B cell (primary cell): ENCODE measurements at regions not wholly inside any gene's neighbourhood (a gene's known extent, or its start where the extent isn't known, plus 50 kb on each side); places are given as distances from the start of the nearest gene placed in this dataset.

Experiments used
- ATAC-seq: fragments of 200-7000 bp; cut with Tn5 transposase; one replicate; pipeline ENCODE4 v1.10.0; 2021; ENCODE audit warnings: low read depth, mild to moderate bottlenecking, moderate number of reproducible peaks, moderate library complexity
- CTCF ChIA-PET: fragments of 350-600 bp; sonication (Branson Sonifier 250); formaldehyde crosslinking; loops from one replicate; lab custom pipeline; 2021; ENCODE audit warnings: antibody characterized with exemption, inconsistent platforms; lab: Charles Lee
- POLR2A ChIA-PET: fragments of 350-600 bp; sonication (Branson Sonifier 250); formaldehyde crosslinking; loops from one replicate; lab custom pipeline; 2021; ENCODE audit warnings: antibody characterized with exemption; lab: Charles Lee
- DNase-seq: peaks from one replicate; pipeline ENCODE4 v3.0.0; 2013
- H2AFZ ChIP-seq: 2 replicates; pipeline ENCODE4 v1.6.1; 2012; ENCODE audit warnings: mild to moderate bottlenecking, low read depth, low read length; ENCODE audit not compliant: insufficient read depth, poor library complexity, severe bottlenecking
- H3K27ac ChIP-seq, 2 donors: 1 replicate in 1 of 2; 2 replicates in 1 of 2; pipeline ENCODE4 v1.5.1; 2012 to 2013; ENCODE audit warnings: low read length in 2 of 2, mild to moderate bottlenecking in 2 of 2, moderate library complexity in 1 of 2
- H3K27me3 ChIP-seq, 4 experiments: fragments of 200-600 bp in 1 of 4; sonication (generic) in 1 of 4; replicated peaks in 1 of 4; 1 replicate in 2 of 4; 2 replicates in 2 of 4; pipeline versions ENCODE4 v1.6.1 to v1.7.0; 2013 to 2016; ENCODE audit warnings: low read length in 3 of 4, mild to moderate bottlenecking in 2 of 4, mixed read lengths in 1 of 4, moderate library complexity in 1 of 4; ENCODE audit not compliant: insufficient read depth in 4 of 4, control insufficient read depth in 3 of 4; ENCODE audit errors: control extremely low read depth in 1 of 4
- H3K36me3 ChIP-seq, 2 experiments: replicated peaks in 1 of 2; 1 replicate in 1 of 2; 2 replicates in 1 of 2; pipeline versions ENCODE4 v1.6.1 to v1.7.1; 2013; ENCODE audit warnings: low read length in 1 of 2; ENCODE audit not compliant: insufficient read depth in 2 of 2, control insufficient read depth in 1 of 2; ENCODE audit errors: control extremely low read depth in 1 of 2, extremely low read depth in 1 of 2
- H3K4me1 ChIP-seq, 2 donors: fragments of 200-600 bp in 1 of 2; sonication (generic) in 1 of 2; 1 replicate in 1 of 2; 2 replicates in 1 of 2; pipeline versions ENCODE4 v1.5.1 to v1.6.1; 2013 to 2017; ENCODE audit warnings: low read length in 2 of 2; ENCODE audit not compliant: control insufficient read depth in 2 of 2, insufficient read depth in 2 of 2
- H3K4me2 ChIP-seq: replicated peaks from 2 replicates; pipeline ENCODE3; 2012; ENCODE audit warnings: mild to moderate bottlenecking, low read depth, low read length; ENCODE audit not compliant: poor library complexity, severe bottlenecking
- H3K4me3 ChIP-seq, 5 experiments: fragments of 200-600 bp in 1 of 5; sonication (generic) in 1 of 5; 1 replicate in 3 of 5; 2 replicates in 2 of 5; pipeline versions ENCODE4 v1.5.1 to v1.7.0; 2011 to 2016; ENCODE audit warnings: low read length in 4 of 5, mild to moderate bottlenecking in 4 of 5, low read depth in 2 of 5, control low read depth in 1 of 5, moderate library complexity in 1 of 5; ENCODE audit not compliant: insufficient read depth in 1 of 5; ENCODE audit errors: control extremely low read depth in 1 of 5, extremely low read depth in 1 of 5
- H3K79me2 ChIP-seq: fragments of 200-600 bp; sonication (generic); one replicate; pipeline ENCODE4 v1.6.0; 2016; ENCODE audit warnings: low read length; ENCODE audit not compliant: control insufficient read depth, insufficient read depth
- H3K9ac ChIP-seq: fragments of 200-600 bp; sonication (generic); 2 replicates; pipeline ENCODE4 v1.6.1; 2017; ENCODE audit warnings: mild to moderate bottlenecking, low read length, moderate library complexity
- H3K9me3 ChIP-seq, 3 donors: one replicate each; pipeline versions ENCODE4 v1.6.1 to v1.7.1; 2013; ENCODE audit warnings: low read length in 2 of 3; ENCODE audit not compliant: control insufficient read depth in 2 of 3, insufficient read depth in 1 of 3; ENCODE audit errors: control extremely low read depth in 1 of 3
- H4K20me1 ChIP-seq: 2 replicates; pipeline ENCODE4 v1.6.0; 2012; ENCODE audit warnings: mild to moderate bottlenecking, low read length; ENCODE audit not compliant: insufficient read depth, control insufficient read depth, poor library complexity, severe bottlenecking
- H3K27ac Mint-ChIP-seq: one replicate; pipeline ENCODE4 v1.8.0; 2021; ENCODE audit warnings: mixed read lengths
- H3K27me3 Mint-ChIP-seq: one replicate; pipeline ENCODE4 v1.8.0; 2021; ENCODE audit warnings: mixed read lengths
- H3K4me1 Mint-ChIP-seq: one replicate; pipeline ENCODE4 v1.8.0; 2021; ENCODE audit warnings: mixed read lengths
- H3K4me3 Mint-ChIP-seq: one replicate; pipeline ENCODE4 v1.8.0; 2021; ENCODE audit warnings: mixed read lengths
- H3K9me3 Mint-ChIP-seq: one replicate; pipeline ENCODE4 v1.8.0; 2022; ENCODE audit warnings: mixed read lengths; ENCODE audit not compliant: insufficient read depth
- EZH2 ChIP-seq: IDR thresholded peaks from 2 replicates; pipeline ENCODE4 v1.6.1; 2012; ENCODE audit warnings: borderline replicate concordance, low read depth, mild to moderate bottlenecking, moderate library complexity, low read length; ENCODE audit not compliant: insufficient read depth, poor library complexity, severe bottlenecking
- WGBS: methylation state at CpG from one replicate; pipeline ENCODE4 v1.1.5; 2013; ENCODE audit warnings: missing lambda C conversion rate; ENCODE audit not compliant: insufficient coverage; 5-methylcytosine and 5-hydroxymethylcytosine counted together
- intact Hi-C: fragments of 100-400 bp; cut with micrococcal nuclease; formaldehyde crosslinking; loops from one replicate; pipeline ENCODE4 v1.10.0; 2022
- TF ChIP-seq, protein P1 (sequence below): fragments of 200-600 bp; IDR thresholded peaks from one replicate; pipeline ENCODE4 v1.8.0; 2022; ENCODE audit warnings: antibody characterized with exemption, mild to moderate bottlenecking

DNA sequence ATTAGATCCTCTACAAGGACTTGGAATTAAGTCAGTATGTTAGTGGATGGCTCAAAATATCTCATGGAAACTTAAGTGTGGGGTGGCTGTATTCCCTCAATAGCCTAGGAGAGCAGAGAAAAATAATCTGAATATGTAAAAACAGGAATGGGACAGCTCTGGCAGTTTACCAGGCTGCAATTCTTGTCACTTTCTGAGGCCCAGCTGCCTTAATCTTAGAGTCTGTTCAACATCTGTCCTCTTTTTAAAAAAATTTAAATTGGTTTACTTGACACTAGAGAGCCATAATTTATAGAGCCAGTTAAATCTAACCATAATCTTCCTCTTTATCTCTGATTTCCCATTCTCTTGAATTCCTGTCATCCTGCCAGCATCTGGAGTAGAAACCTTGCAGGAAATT, 109.2 kb upstream of the CXCL13 start:
- Histone ChIP-seq H2AFZ (no peak overlapping the region), H4K20me1 (no peaks in the 10 kb centered on the region), H3K9me3 (no peaks in the 10 kb centered on the region), H3K4me2 (no peak overlapping the region), H3K27ac (no peak overlapping the region), H3K79me2 (no peaks in the 10 kb centered on the region), H3K4me1 (peaks cover 8 to 12% of the 10 kb centered on the region in 2 donors), H3K4me3 (no peak overlapping the region), H3K9ac (no peak overlapping the region), H3K27me3 (no peaks in the 10 kb centered on the region), H3K36me3 (no peaks in the 10 kb centered on the region)
- Mint-ChIP-seq H3K27me3 (no peaks in the 10 kb centered on the region), H3K4me3 (no peak overlapping the region), H3K27ac (no peak overlapping the region), H3K4me1 (peaks cover 22% of the 10 kb centered on the region), H3K9me3 (no peaks in the 10 kb centered on the region)
- ChIA-PET CTCF (no interaction called here), POLR2A (no interaction called here)
- DNase-seq: no peak
- ATAC-seq: no peak
- TF ChIP-seq EZH2: no peak
- TF ChIP-seq, protein P1, sequence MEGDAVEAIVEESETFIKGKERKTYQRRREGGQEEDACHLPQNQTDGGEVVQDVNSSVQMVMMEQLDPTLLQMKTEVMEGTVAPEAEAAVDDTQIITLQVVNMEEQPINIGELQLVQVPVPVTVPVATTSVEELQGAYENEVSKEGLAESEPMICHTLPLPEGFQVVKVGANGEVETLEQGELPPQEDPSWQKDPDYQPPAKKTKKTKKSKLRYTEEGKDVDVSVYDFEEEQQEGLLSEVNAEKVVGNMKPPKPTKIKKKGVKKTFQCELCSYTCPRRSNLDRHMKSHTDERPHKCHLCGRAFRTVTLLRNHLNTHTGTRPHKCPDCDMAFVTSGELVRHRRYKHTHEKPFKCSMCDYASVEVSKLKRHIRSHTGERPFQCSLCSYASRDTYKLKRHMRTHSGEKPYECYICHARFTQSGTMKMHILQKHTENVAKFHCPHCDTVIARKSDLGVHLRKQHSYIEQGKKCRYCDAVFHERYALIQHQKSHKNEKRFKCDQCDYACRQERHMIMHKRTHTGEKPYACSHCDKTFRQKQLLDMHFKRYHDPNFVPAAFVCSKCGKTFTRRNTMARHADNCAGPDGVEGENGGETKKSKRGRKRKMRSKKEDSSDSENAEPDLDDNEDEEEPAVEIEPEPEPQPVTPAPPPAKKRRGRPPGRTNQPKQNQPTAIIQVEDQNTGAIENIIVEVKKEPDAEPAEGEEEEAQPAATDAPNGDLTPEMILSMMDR: no peak
- intact Hi-C loops: no loop called here

DNA sequence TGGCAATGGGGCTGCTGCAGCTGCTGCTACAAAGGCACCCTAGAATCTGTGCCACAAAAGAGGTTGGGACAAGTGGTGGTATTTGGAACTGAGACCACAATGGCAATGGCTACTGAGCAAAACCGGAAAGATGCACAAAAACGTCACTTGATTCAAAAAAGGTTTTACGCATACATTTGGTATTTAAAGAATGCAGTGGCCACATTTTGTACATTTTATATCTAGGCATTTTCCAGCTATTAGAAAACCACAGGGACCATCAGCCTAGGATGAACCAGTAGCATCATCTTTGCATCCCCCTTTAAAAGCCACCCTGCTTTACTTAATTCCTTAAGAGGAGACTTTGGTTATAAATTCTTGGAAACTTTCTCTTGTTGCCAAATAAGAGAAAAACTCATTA, 104.8 kb upstream of the CXCL13 start:
- H3K27ac Mint-ChIP-seq: no peak overlapping the region
- H3K27me3 Mint-ChIP-seq: no peaks in the 10 kb centered on the region
- Histone ChIP-seq H2AFZ (no peak overlapping the region), H3K4me3 (no peak overlapping the region), H3K4me1 (no peaks in the 10 kb centered on the region), H3K36me3 (no peaks in the 10 kb centered on the region), H3K79me2 (no peaks in the 10 kb centered on the region), H3K9me3 (no peaks in the 10 kb centered on the region), H3K27ac (no peak overlapping the region), H4K20me1 (no peaks in the 10 kb centered on the region), H3K4me2 (no peak overlapping the region), H3K9ac (no peak overlapping the region), H3K27me3 (no peaks in the 10 kb centered on the region)
- intact Hi-C loops: no loop called here
- TF ChIP-seq EZH2: no peak
- TF ChIP-seq, protein P1: no peak
- ChIA-PET POLR2A (no interaction called here), CTCF (no interaction called here)
- H3K9me3 Mint-ChIP-seq: no peaks in the 10 kb centered on the region
- WGBS: 80% methylated on average over 1 of the region's 3 CpGs
- DNase-seq (no peak), ATAC-seq (no peak)
- no peak overlapping the region for H3K4me3 Mint-ChIP-seq
- no peaks in the 10 kb centered on the region for H3K4me1 Mint-ChIP-seq
